HG02798 (cell line): ENCODE measurements at regions not wholly inside any gene's neighbourhood (a gene's known extent, or its start where the extent isn't known, plus 50 kb on each side); places are given as distances from the start of the nearest gene placed in this dataset.

Experiments used
- ATAC-seq: cut with Tn5 transposase; IDR thresholded peaks from one replicate; pipeline ENCODE4 v1.9.1; 2021; ENCODE audit warnings: mild to moderate bottlenecking; ENCODE audit not compliant: unreplicated experiment, poor library complexity

- no peak for ATAC-seq
Measured at GRCh38 chr3:27861046-27862036, 139.2 kb upstream of the EOMES start.

DNA sequence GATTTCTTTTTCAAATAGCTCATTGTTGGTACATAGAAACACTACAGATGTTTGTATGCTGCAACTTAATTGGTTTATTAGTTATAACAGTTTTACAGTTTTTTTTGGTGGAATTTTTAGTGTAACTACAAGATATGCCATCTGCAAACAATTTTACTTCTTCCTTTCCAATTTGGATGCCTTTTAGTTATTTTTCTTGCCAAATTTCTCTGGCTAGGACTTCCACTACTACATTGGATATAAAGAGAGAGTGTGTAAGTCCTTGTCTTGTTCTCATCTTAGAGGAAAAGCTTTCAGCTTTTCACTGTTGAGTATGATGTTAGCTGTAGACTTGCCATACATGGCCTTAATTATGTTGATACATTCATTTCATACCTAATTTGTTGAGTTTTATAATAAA is 143.6 kb upstream of the EOMES start:
- ATAC-seq, result no peak

DNA sequence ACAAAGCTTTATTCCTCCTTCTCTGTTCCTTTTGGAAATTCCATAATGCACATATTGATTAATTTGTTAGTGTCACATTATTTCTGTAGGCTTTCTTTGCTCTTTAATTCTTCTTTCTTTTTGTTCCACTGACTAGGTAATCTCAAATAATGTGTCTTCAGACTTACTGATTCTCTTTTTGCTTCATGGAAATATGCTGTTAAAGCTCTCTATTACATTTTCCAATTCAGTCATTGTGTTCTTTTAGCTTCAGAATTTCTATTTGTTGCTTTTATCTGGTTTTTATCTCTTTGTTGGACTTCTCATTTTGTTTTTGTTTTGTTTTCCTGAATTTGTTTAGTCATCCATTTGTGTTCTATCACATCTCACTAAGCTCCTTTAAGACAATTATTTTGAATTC is 147.0 kb upstream of the EOMES start:
- no peak for ATAC-seq

DNA sequence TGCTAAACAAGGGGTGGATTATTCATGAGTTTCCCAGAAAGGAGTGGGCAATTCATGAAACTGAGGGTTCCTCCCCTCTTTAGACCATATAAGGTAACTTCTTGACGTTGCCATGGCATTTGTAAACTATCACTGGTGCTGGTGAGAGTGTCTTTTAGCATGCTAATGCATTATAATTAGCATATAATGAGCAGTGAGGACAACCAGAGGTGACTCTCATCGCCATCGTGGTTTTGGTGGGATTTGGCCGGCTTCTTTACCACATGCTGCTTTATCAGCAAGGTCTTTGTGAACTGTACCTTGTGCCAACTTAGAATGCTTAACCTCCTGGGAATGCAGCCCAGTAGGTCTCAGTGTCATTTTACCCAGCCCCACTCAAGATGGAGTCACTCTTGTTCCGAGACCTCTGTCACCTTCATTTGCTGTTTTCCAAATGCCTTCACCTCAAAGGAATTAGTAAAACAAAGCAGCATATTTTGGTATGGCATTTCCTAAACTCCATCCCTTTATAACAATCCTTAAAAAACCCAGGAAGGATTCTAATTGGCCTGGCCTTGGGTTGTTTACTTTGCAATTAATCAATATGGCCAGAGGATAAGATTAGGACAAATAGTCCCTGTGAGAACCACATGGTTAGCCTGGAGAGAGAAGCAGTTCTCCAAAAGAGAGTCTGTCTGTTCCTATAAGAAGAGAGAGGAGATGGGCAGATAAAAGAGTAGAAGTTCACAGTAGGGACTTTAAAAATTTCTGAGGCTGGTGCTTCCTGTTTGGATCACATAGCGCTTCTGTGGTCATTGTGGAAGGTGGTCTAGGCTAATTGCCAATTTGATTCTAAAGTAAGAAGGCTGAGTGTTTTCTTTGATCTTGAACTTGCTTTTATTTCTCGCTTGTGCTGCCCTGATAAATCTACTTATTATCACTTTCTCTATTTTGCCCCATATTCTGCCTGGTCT is 155.2 kb upstream of the EOMES start:
- ATAC-seq, result no peak

GRCh38 chr3:27878014-27878383 is 155.9 kb upstream of the EOMES start:
- no peak for ATAC-seq

DNA sequence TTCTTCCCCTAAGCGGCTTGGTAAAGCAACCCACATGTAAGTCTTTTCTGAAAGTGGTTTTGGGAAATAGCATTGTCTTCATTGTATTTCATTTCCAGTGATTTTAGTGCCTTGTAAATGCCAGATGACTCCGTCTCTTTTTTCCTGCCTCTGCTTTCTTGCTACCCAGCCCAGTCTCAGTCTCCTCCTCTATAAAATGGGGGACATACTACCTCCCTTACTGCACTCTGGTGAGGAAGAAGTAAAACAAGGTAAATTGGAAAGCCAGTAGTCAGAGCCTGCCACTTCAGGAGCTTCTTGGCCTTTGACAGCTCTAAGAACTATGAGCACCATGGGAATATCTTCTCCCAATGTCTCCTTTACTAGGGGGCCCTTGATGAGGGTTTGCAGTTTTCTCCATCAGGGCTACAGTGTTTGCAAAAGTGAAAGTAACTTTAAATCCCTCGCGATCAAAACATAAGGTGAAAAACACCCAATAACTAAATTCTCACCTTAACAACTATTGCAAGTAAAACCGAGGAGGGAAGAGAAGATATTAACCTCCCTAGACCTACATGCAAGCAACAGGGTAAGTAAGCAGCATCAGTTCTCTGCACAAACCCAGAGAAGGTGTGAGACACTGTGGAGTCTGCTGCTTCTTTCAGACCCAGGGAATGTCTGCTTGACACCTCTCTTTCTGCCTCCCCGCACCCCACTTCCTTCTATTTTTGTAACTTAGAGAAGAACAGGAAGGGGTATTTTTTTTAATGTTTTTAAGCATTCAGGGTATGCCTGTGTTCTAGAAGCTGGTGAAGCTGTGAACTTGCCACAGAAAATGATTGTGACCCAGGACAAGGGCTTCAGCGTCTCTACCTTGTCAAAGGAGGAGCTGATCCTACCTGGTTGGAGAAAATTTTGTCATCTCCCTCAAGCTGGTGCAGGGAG is 159.1 kb upstream of the EOMES start:
- ATAC-seq, result peak; percentile 54

DNA sequence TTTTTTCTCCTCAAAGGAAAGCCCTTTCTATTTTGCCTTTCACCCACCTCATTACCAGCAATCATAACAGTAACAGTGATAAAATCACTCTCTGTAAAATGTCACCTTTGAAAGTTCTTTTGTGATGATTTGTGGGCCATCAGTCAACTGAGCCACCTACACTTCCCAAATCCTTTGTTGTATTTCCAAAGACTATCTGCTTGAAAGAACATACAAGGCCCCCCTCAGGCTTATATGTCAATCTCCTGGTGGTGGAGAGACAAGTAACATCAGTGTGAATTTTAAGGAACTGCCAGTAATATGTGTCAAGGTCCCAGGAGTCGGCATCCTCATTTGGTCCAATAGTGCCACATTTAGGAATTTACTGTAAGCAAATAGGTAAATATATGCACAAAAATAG is 161.1 kb upstream of the EOMES start:
- ATAC-seq, result no peak

GRCh38 chr3:27885641-27886040 is 163.5 kb upstream of the EOMES start:
- no peak for ATAC-seq

- no peak for ATAC-seq
Measured at GRCh38 chr3:27888562-27888961, 166.4 kb upstream of the EOMES start.

DNA sequence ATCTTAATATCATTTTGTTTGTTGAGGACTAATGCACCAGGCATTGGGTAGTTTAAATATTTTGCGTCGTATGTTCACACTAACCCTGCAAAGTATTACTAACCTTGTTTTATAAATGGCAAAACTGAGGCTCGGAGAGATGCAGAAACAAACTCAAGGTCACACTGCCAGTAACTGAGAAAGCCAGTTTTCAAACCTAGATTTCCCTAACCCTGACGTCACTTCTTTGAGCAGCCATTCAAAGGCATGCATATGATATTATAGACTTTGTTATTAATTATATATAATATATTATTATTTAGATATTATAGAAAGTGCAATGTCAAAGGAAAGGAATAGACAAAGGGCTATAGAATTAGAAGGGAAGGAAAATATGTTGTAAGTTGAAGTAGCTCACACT is 167.6 kb upstream of the EOMES start:
- ATAC-seq, result no peak

GRCh38 chr3:27900316-27900715 is 178.2 kb upstream of the EOMES start:
- no peak for ATAC-seq

DNA sequence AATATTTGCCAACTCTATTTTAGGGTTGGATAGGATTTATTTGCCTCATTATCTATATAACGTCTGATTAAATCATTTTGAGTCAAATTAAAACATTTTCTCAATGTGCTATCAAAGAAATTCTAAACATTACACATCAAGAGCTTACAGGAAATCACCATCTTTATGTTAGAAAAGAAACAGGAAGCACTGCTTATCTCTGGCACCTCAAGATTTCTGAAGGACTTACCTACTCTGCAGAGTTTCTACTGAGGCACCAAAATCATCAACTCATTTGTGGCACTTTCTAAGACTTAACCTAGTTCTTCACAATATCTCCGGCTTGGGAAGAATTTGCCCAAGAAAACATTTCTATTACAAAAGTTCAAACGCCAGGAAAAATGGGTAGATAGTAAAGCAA is 181.3 kb upstream of the EOMES start:
- no peak for ATAC-seq

DNA sequence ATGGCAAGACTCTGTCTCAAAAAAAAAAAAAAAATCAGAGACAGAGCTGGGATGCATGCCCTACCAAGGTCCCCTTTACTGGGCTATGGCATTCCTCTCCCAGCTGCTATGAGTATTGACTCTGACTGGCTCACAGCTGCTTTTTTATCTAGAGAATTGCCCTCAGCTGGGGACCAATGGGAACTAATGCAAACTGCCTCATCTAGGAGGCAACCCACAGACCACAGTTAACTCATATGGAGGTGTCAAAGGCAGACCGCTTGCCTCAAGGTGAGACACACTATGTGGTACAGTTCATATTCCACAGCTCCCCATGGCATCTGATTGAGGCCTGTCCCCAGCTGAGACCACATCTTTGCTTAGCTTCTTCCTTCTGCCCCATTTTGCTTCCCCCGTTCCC is 183.5 kb upstream of the EOMES start:
- ATAC-seq, result no peak

DNA sequence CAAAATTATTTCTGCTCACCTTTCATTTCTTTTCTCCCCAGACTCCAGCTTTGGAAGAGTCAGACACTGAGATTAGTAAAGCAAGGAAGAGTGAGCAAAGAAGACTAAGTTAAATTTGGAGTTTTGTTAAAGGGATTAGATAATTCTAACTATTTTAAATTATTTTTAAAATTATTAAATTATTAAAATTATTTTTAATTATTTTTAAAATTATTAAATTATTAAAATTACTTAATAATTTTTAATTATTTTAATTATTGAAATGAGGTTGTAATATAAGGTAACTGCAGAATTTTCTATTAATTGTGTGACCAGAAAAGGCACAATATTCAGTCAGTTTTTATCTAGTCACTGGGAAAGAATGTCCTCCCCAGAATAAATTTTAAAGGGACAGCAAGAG is 185.0 kb upstream of the EOMES start:
- ATAC-seq, result no peak

DNA sequence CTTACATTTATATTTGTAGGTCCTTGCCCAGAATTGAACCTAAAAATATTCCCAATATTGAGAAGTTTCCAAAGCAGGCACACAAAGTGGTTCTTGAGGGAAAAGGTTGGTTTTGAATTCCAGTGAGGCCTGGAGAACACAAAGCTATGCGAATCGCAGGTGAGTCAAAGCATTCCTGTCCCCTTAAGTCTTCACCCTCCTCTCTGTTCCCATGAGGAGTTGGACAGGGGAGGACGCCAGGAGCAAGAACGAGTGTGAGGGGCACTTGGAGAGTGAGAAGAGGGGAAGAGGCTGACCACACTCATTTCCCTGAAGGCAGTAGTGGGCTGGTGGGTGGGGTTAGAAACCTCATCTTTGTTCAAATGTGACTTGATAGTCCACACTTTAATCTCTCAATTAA is 185.8 kb upstream of the EOMES start:
- ATAC-seq, result no peak

GRCh38 chr3:27910456-27910855 is 188.3 kb upstream of the EOMES start:
- ATAC-seq, result no peak

- no peak for ATAC-seq
Measured at GRCh38 chr3:27914199-27914598, 192.1 kb upstream of the EOMES start.

DNA sequence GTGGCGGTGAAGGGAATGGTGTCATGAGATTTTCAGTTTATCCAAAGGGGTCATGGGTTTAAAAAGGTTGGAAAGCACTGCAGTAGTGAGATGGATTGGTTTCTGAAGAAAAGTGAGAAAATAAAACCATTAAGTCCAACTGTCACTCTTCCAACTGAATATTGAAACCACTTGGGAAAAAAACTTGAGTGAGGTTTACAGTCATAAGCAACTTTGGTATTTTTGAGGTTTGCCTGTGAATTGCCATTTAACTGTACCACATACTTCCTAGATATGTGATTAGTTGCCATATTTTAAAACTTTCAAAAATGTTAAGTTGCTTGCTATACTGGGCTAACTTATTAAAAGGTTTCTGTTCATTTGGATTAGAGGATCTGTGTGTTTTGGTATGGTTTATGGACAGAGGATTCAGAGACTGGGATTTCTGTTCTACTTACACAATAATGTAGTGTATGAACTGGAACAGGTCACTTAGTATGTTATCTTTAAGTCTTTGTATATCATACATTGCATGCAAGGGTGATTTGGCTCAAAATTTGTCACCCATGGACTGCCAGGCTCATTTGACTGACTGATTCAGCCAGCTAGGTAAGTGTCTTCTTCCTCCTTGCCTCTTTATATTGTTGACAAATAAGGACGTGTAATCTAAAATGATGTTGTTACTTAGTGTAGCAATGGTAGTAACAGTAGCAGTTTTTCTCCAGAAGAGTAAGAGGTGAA is 201.4 kb upstream of the EOMES start:
- no peak for ATAC-seq

GRCh38 chr3:27927882-27928281 is 205.8 kb upstream of the EOMES start:
- no peak for ATAC-seq
